Uterus (tissue), 2 donors: ENCODE measurements at regions not wholly inside any gene's neighbourhood (a gene's known extent, or its start where the extent isn't known, plus 50 kb on each side); places are given as distances from the start of the nearest gene placed in this dataset.
"Not testable (repeated sequence)": the region's sequence is repeated elsewhere in the genome, so short reads cannot be mapped to it uniquely, and the experiment has no call there.

Experiments used
- CTCF ChIP-seq, 4 experiments: fragments of 200-600 bp in 2 of 4; fragments of 450-650 bp in 2 of 4; sonication (generic) in 2 of 4; IDR thresholded peaks; one replicate each; pipeline ENCODE4 v1.5.1; 2016 to 2019; ENCODE audit warnings: antibody characterized with exemption in 4 of 4, mild to moderate bottlenecking in 2 of 4, moderate library complexity in 1 of 4
- POLR2A ChIP-seq, 2 donors: fragments of 450-650 bp; IDR thresholded peaks; one replicate each; pipeline ENCODE4 v1.6.1; 2016; ENCODE audit warnings: antibody characterized with exemption in 2 of 2, mild to moderate bottlenecking in 1 of 2, moderate library complexity in 1 of 2

GRCh38 chr5:162964144-162964543 lies 473.3 kb upstream of the CCNG1 start:
- TF ChIP-seq POLR2A, CTCF (IDR thresholded peaks at IDR 0.05): not testable (repeated sequence)
